Stimulated activated memory B cell treated with anti-CD40 and anti-IgM and Interleukin-4, amounts not matched to agents 10 μg/mL and 1 μg/mL and 100 μg/mL, for 72 hours (primary cell): ENCODE measurements at regions not wholly inside any gene's neighbourhood (a gene's known extent, or its start where the extent isn't known, plus 50 kb on each side); places are given as distances from the start of the nearest gene placed in this dataset.

ENCODE experiments used
- ATAC-seq: fragments of 150-1000 bp; cut with Tn5 transposase; 2 replicates; pipeline ENCODE4 v1.10.0; 2021
- H3K27ac Mint-ChIP-seq: one replicate; pipeline ENCODE4 v1.8.0; 2022; ENCODE audit warnings: mild to moderate bottlenecking, mixed read lengths
- H3K27me3 Mint-ChIP-seq: one replicate; pipeline ENCODE4 v1.8.0; 2022; ENCODE audit warnings: mixed read lengths
- H3K36me3 Mint-ChIP-seq: one replicate; pipeline ENCODE4 v1.8.0; 2022; ENCODE audit warnings: mixed read lengths
- H3K4me1 Mint-ChIP-seq: one replicate; pipeline ENCODE4 v1.8.0; 2022; ENCODE audit warnings: mixed read lengths
- H3K4me3 Mint-ChIP-seq: one replicate; pipeline ENCODE4 v1.8.0; 2022; ENCODE audit warnings: mild to moderate bottlenecking, moderate library complexity, mixed read lengths
- H3K9me3 Mint-ChIP-seq: one replicate; pipeline ENCODE4 v1.8.0; 2022; ENCODE audit warnings: mixed read lengths

DNA sequence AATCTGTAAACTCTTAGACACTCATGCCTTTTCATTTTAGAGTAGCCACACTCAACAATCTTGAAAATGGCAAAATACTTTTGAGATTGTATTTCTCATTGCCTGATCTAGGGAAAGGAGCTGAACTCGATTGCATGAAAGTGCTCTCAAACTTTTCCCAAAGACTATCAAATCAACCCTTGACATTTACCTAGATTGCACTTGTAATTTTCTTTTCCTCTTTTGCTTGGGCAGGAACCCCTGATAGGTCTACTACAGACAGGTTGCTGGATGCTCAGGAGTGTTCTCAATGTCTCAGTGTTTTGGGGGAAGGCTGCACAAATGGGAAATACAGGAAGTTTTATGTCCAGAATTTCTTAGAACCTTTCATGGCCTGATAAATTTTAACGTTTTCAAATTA is 468.0 kb upstream of the GJE1 start:
- Mint-ChIP-seq H3K4me1 (no peaks in the 10 kb centered on the region), H3K36me3 (no peaks in the 10 kb centered on the region), H3K27ac (no peak overlapping the region), H3K27me3 (no peaks in the 10 kb centered on the region), H3K4me3 (no peak overlapping the region), H3K9me3 (no peaks in the 10 kb centered on the region)
- no peak for ATAC-seq

DNA sequence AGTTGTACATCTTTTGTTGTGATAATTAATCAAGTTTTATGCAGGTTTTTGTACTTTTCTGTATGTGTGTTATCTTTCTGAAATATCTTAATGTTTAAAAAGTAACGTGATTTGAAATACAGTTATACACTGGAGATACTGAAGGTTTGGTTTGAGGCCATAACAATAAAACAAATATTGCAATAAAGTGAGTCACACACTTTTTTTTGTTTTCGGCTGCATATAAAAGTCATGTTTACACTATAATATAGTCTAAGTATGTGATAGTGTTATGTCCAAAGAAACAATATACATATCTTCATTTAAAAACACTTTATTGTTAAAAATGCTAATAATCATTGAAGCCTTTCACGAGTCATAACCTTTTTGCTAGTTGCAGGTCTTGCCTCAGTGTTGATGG is 473.1 kb upstream of the GJE1 start:
- Mint-ChIP-seq H3K27me3 (no peaks in the 10 kb centered on the region), H3K9me3 (no peaks in the 10 kb centered on the region), H3K27ac (no peak overlapping the region), H3K4me1 (no peaks in the 10 kb centered on the region), H3K36me3 (no peaks in the 10 kb centered on the region), H3K4me3 (no peak overlapping the region)
- no peak for ATAC-seq

DNA sequence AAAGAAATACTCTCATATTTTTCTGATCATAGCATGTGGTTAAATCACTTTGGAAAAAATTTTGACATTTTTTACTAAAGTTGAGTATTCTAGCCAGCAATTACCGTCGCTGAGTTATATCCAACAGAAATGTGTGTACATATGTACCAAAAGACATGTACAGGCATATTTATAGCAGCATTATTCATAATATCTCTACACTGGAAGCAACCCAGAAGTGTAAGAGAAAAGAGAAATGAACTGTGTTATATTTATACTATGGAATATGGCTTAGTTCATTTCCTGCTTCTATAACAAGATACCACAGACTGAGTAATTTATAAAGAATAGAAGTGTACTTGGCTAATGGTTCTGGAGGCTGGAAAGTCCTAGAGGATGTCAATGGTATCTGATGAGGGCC is 474.0 kb upstream of the GJE1 start:
- H3K4me3 Mint-ChIP-seq = no peak overlapping the region

DNA sequence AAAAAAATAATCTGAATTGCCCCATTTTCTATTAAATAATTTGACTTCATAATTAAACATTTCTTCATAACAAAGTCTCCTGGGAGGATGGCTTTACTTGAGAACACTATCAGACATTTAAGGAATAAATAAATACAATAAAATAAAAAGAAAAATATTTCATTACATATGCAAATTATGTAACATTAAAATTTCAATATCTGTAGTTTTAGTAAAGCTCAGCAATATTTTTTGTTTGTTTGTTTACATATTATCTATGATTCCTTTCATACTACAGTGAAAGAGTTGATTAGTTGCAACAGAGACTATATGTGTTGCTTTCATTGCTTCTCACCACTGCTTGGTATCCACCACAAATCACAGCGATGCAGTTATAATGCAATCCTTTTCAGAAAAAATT is 474.9 kb upstream of the GJE1 start:
- Mint-ChIP-seq H3K27ac (no peak overlapping the region), H3K4me3 (no peak overlapping the region), H3K36me3 (no peaks in the 10 kb centered on the region), H3K27me3 (no peaks in the 10 kb centered on the region), H3K4me1 (no peaks in the 10 kb centered on the region), H3K9me3 (peaks cover 2% of the 10 kb centered on the region)
- no peak for ATAC-seq

More for the DNA sequence above, 474.0 kb upstream of the GJE1 start:
- Mint-ChIP-seq H3K36me3 (no peaks in the 10 kb centered on the region), H3K27ac (no peak overlapping the region), H3K27me3 (no peaks in the 10 kb centered on the region), H3K9me3 (peaks cover 2% of the 10 kb centered on the region), H3K4me1 (no peaks in the 10 kb centered on the region)
- no peak for ATAC-seq

DNA sequence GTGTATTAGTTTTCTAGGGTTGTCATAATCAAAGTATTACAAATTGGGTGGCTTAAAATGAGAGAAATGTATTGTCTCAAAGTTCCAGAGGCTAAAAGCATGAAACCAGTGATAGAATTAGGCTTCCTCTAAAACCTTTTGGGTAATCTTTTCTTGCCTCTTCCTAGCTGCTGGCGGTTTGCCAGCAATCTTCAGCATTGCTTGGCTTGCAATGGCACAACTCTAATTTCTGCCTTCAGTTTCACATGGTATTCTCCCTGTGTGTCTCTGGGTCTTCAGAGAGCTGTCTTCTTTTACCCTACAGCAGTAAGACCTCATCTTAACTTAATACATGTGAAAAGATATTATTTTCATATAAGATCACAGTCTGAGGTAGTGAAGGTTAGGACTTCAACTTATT is 479.1 kb upstream of the GJE1 start:
- no peak overlapping the region for H3K4me3 Mint-ChIP-seq
- no peaks in the 10 kb centered on the region for H3K4me1 Mint-ChIP-seq
- H3K9me3 Mint-ChIP-seq = peaks cover 2% of the 10 kb centered on the region
- ATAC-seq = no peak
- no peaks in the 10 kb centered on the region for H3K36me3 Mint-ChIP-seq
- no peak overlapping the region for H3K27ac Mint-ChIP-seq
- no peaks in the 10 kb centered on the region for H3K27me3 Mint-ChIP-seq

DNA sequence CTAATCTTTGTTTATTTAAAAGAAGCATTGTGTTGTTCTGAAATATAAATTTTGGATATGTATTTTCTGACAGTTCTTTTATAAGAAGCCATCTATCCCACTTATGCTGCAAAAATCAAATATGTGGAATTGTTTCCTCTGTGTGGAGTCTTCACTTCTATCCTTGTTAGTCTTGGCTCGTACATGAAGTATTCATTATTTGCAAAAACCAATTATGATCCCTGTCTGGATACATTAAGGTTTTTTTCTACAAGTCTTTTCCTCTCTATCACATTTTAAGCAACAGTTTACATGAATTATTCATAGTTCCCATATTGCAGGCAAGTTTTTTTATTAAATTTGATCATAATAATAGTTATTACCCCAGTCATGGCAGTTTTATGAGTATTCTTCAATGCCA is 490.8 kb upstream of the GJE1 start:
- Mint-ChIP-seq H3K36me3 (no peaks in the 10 kb centered on the region), H3K27ac (no peak overlapping the region), H3K4me3 (no peak overlapping the region), H3K9me3 (peaks cover 3% of the 10 kb centered on the region), H3K4me1 (no peaks in the 10 kb centered on the region), H3K27me3 (no peaks in the 10 kb centered on the region)
- no peak for ATAC-seq

DNA sequence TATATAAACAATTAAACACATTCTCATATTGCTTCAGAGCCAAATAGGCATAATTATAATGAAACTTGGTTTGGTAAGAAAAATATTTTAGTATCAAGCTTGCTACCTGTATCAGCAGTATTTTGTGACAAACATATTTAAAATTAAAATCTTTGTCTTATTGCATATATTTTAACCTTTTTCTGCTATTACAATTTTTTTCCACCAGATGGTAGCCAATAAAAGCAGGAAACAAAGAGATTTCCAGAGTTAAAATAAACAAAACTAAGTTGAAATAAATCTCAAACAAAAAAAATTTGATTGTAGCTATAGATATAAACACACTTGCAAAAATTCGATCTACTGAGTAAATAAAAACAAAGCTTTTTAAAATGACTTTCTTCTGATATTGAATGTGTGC is 491.3 kb upstream of the GJE1 start:
- peaks cover 3% of the 10 kb centered on the region for H3K9me3 Mint-ChIP-seq
- no peak for ATAC-seq
- H3K4me3 Mint-ChIP-seq = no peak overlapping the region
- H3K27ac Mint-ChIP-seq = no peak overlapping the region
- no peaks in the 10 kb centered on the region for H3K27me3 Mint-ChIP-seq
- H3K4me1 Mint-ChIP-seq = no peaks in the 10 kb centered on the region
- no peaks in the 10 kb centered on the region for H3K36me3 Mint-ChIP-seq

DNA sequence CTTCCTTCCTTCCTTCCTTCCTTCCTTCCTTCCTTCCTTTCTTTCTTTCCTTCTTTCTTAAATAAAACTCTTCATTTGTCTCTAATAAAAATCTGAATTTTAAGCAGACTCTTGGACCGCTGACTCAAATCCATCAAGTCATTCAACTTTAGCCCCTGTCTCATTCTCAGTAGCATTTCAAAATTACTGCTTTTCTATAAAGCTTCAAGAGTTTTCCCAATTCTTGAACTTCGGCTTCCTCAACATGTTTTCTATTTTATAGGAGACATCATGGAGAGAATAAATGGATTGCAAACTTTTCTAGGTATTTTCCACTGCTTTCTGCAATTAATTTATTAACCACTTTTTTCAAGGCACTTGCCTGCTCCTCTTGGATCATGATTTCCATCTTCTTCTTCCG is 497.1 kb upstream of the GJE1 start:
- H3K9me3 Mint-ChIP-seq = no peaks in the 10 kb centered on the region
- ATAC-seq = no peak
- no peak overlapping the region for H3K27ac Mint-ChIP-seq
- no peaks in the 10 kb centered on the region for H3K27me3 Mint-ChIP-seq
- H3K36me3 Mint-ChIP-seq = no peaks in the 10 kb centered on the region
- no peak overlapping the region for H3K4me3 Mint-ChIP-seq
- no peaks in the 10 kb centered on the region for H3K4me1 Mint-ChIP-seq

DNA sequence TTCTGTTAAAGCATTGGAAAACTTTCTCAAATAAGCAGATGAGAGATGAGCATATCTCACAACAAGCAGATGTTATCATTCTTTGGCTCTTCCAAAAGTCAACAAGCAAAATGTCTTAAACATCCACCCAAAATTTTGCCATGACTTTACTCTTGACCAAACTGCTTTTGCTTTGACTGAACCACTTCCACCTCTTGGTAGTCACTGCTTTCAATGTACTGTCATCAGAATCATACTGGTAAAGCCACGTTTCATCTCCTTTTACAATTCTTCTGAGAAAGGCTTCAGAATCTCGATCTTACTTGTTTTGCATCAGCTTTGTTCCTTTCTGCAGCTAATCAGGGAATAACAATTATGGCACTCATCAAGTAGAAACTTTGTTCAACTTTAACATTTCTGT is 498.5 kb upstream of the GJE1 start:
- Mint-ChIP-seq H3K36me3 (no peaks in the 10 kb centered on the region), H3K4me3 (no peak overlapping the region), H3K9me3 (no peaks in the 10 kb centered on the region), H3K4me1 (no peaks in the 10 kb centered on the region), H3K27ac (no peak overlapping the region), H3K27me3 (no peaks in the 10 kb centered on the region)
- ATAC-seq = no peak

DNA sequence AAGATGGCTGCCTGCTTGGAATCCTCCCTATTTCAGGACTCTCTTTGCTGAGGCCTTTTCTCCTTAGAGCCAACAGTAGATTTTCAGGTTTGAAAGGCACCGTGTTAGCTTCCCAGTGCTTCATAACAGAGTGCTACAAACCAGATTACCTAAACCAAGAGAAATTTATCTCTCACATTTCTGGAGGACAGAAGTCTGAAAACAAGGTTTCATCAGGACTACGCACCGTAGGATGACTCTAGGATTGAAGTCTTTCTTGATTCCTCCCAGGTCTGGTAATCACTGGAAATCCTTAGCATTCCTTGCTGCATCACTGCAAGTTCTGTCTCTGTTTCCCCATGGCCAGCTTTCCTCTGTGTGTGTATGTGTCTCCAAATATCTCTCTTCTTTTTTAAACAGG is 508.4 kb upstream of the GJE1 start:
- H3K9me3 Mint-ChIP-seq = peaks cover 3% of the 10 kb centered on the region
- no peaks in the 10 kb centered on the region for H3K4me1 Mint-ChIP-seq
- no peak overlapping the region for H3K4me3 Mint-ChIP-seq
- no peak for ATAC-seq
- H3K36me3 Mint-ChIP-seq = no peaks in the 10 kb centered on the region
- no peaks in the 10 kb centered on the region for H3K27me3 Mint-ChIP-seq
- H3K27ac Mint-ChIP-seq = no peak overlapping the region

DNA sequence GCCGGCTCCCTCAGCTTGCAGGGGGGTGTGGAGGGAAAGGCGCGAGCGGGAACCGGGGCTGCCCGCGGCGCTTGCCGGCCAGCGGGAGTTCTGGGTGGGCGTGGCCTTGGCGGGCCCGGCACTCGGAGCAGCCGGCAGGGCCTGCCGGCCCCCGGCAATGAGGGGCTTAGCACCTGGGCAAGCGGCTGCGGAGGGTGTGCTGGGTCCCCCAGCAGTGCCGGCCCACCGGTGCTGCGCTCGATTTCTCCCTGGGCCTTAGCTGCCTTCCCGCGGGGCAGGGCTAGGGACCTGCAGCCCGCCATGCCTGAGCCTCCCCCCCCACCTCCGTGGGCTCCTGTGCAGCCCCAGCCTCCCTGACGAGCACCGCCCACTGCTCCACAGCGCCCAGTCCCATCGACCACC is 514.5 kb upstream of the GJE1 start:
- Mint-ChIP-seq H3K27me3 (no peaks in the 10 kb centered on the region), H3K4me3 (no peak overlapping the region), H3K36me3 (no peaks in the 10 kb centered on the region), H3K4me1 (no peaks in the 10 kb centered on the region), H3K27ac (no peak overlapping the region), H3K9me3 (no peaks in the 10 kb centered on the region)
- ATAC-seq = no peak

DNA sequence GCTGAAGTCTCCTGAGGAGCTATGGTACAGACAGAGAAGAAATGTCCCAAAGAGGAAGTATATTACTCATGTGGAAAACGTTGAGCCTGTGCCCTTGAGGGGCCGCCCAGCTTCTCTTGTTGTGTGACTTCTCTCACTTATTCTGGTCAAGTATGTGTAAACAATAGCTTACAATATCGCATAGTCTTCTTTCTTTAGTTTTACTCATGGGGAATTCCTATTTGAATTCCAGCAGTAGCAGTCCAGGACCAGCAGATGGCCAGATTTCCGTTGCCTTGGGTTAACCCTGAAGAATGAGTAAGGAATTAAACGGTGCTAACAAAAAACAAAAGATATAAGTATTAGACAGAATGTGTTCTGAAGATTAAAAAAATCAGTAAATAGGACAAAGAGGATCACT is 522.0 kb upstream of the GJE1 start:
- Mint-ChIP-seq H3K27ac (no peak overlapping the region), H3K4me3 (no peak overlapping the region), H3K36me3 (no peaks in the 10 kb centered on the region), H3K4me1 (no peaks in the 10 kb centered on the region), H3K9me3 (no peaks in the 10 kb centered on the region), H3K27me3 (no peaks in the 10 kb centered on the region)
- ATAC-seq = no peak

DNA sequence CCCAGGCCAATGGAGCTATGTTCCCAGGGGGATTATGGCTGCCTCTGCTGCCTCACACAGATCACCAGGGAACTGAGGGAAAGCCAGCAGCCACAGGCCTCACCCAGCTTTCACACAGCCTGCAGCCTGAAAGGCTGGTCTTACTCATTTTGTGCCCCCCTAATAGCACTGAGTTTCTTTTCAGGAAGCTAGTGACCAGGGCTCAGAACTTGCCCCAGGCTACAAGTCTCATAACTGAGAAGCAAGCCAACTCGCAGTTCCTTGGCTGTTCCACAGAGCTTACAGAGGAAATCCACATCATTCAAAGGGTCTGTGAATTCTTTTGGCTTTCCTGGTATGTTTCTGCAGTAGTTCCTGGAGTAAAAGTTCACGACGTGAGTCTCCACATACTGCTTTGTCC is 524.8 kb upstream of the GJE1 start:
- H3K27ac Mint-ChIP-seq = no peak overlapping the region
- H3K4me1 Mint-ChIP-seq = no peaks in the 10 kb centered on the region
- no peak overlapping the region for H3K4me3 Mint-ChIP-seq
- no peaks in the 10 kb centered on the region for H3K27me3 Mint-ChIP-seq
- no peaks in the 10 kb centered on the region for H3K36me3 Mint-ChIP-seq
- ATAC-seq = no peak
- peaks cover 5% of the 10 kb centered on the region for H3K9me3 Mint-ChIP-seq

DNA sequence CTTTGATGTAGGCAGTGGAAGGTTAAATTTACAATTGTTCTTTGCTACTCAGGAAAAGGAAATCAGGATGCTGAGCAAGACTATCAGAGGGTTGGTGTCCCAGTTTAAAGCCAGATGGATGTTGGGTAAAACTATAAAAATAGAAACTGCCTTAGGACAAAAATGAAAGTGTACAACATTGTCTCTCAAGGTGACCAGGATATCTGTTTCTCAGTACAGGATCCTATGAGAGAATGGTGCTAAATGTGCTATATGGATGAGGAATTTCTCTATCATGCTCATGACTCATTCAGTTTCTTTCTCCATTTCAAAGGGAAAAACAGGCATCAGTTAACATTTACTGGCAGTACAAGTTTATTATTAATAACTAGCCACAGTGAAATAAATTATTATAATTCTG is 534.2 kb upstream of the GJE1 start:
- Mint-ChIP-seq H3K36me3 (no peaks in the 10 kb centered on the region), H3K4me3 (no peak overlapping the region), H3K9me3 (peaks cover 2% of the 10 kb centered on the region), H3K27ac (no peak overlapping the region), H3K4me1 (no peaks in the 10 kb centered on the region), H3K27me3 (no peaks in the 10 kb centered on the region)
- no peak for ATAC-seq

DNA sequence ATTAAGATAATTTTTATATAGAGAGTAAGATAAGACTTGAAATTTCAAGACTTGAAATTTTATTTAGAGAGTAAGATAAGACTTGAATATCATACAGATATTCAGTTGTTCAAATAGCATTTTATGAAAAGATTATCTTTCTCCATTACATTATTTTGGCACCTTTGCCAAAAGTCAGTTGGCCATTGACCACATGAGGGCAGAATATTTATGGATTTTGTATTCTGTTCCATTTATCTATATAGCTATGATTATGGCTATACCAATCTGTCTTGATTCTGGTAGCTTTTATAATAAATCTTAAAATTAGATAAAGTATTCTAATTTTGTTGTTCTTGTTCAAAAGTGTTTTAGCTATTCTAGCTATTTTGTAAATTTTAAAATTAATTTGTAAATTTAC is 537.9 kb upstream of the GJE1 start:
- no peak overlapping the region for H3K4me3 Mint-ChIP-seq
- H3K27ac Mint-ChIP-seq = no peak overlapping the region
- no peak for ATAC-seq
- H3K9me3 Mint-ChIP-seq = no peaks in the 10 kb centered on the region
- no peaks in the 10 kb centered on the region for H3K27me3 Mint-ChIP-seq
- H3K36me3 Mint-ChIP-seq = no peaks in the 10 kb centered on the region
- H3K4me1 Mint-ChIP-seq = no peaks in the 10 kb centered on the region

DNA sequence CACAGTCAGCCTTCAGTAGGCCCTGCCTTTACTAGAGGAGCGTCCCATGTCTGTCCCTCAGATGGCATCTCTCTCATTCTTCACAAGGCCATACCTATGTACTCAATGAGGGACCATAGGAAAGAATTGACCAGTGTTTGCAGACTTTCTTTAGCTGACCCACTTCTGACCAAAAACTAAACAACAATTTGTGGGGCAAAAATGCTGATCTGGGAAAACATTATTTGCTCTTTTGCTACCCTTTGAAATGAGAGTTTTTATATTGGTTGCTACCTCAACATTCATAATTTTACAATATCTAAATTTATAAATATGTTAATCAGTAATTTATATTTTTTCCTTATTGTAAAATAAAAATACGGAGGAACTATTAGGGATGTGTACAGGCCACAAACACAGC is 539.4 kb upstream of the GJE1 start:
- Mint-ChIP-seq H3K4me1 (no peaks in the 10 kb centered on the region), H3K36me3 (no peaks in the 10 kb centered on the region), H3K27me3 (peaks cover 4% of the 10 kb centered on the region), H3K4me3 (no peak overlapping the region), H3K27ac (no peak overlapping the region), H3K9me3 (no peaks in the 10 kb centered on the region)
- no peak for ATAC-seq

DNA sequence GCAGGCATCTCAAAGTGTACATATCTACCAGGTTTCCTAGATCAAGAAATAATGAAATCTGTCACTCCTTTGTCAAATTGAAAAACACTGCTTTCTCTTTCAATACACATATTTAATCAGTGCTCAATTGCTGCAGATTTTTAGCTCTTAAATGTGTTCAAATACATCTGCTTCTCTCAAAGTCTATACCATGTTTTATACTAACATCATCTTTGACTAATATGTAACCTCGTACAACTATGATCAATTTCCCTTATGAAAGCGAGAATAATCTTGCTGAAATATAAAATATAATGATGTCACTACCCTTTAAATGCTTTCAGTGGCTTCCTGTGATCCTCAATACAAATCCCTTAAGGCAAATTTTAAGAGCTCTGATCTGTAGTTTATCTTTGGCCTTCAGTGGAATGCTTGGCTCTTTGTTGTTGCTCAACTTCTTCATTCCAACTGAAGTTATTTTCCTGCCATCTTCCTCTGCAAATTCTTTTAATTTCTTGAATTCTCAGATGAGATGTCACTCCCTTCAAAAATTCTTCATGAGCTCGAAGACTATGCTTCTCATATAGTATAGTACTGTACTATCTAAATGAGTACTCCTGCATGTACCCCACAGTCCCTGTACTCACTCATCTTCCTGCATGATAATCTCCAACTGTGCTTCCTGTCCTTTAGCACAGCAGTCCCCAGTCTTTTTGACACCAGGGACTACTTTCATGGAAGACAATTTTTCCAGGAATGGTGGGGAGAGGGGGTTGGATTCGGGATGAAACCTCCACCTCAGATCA is 545.1 kb upstream of the GJE1 start:
- H3K4me1 Mint-ChIP-seq = no peaks in the 10 kb centered on the region
- H3K27ac Mint-ChIP-seq = no peak overlapping the region
- H3K9me3 Mint-ChIP-seq = no peaks in the 10 kb centered on the region
- peaks cover 7% of the 10 kb centered on the region for H3K27me3 Mint-ChIP-seq
- H3K4me3 Mint-ChIP-seq = no peak overlapping the region
- H3K36me3 Mint-ChIP-seq = no peaks in the 10 kb centered on the region
- no peak for ATAC-seq
